ENCODE measurements at regions not wholly inside any gene's neighbourhood (a gene's known extent, or its start where the extent isn't known, plus 50 kb on each side); places are given as distances from the start of the nearest gene placed in this dataset.
A peak's percentile ranks its signal among the peaks of the same experiment; 100 is the strongest.

DNA sequence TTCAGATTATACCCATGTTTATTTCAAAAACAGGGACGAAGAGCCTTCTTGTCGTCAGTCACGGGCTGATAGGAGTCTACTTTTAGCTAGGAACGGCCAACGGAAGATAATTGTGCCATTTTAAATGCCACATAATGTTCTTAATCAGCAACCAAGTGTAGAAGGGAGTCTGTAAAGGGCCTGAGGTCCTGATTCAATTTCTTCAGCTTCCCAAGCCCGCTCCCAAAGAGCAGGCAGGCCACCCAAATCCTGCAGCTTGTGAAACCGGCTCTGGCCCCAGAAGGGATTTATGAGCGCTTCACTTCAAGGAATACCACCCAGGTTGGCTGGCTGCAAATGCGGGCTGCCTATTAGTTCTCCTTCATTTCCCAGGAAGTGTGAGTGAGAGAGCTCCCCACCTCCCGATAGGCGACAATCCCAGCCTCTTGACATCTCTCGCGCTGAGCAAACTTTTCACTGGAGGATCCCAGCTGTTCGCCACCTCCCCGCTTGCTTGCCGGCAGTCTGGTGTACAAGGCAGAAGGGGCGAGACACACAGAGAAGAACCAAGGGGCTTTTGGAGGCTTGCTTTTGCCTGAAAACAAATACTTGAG lies 272.9 kb downstream of the CDH20 start:
- WGBS (ENCODE audit: insufficient coverage, low coverage, missing lambda C conversion rate): 6% methylated on average over 16 of the region's 17 CpGs
- intact Hi-C loops (cut with micrococcal nuclease): no loop called here
- peak overlapping the region; percentile 46 to 52; a peak in 3 of 4 replicates for H3K9ac ChIP-seq (ENCODE audit: insufficient read depth in 1 of 2, low read depth in 2 of 2, low read length in 2 of 2)
- TF ChIP-seq TAF9B (IDR thresholded peaks at IDR 0.05; ENCODE audit: partially characterized antibody): no peak
- no peak for TF ChIP-seq HOXB6 (CRISPR knock-in tag; IDR thresholded peaks at IDR 0.05; ENCODE audit: borderline replicate concordance)
- no peak for TF ChIP-seq CCNT2 (IDR thresholded peaks at IDR 0.05; ENCODE audit: borderline replicate concordance, extremely low read depth, insufficient read length, low read depth, low read length)
- FAIRE-seq (no peak), ATAC-seq (no peak), DNase-seq (ENCODE audit: extremely low read depth in 1 of 4, low spot score in 3 of 4) (no peak)
- no peaks in the 10 kb centered on the region for H3K79me2 ChIP-seq (ENCODE audit: control insufficient read depth, insufficient read depth, low read length)
- H3K36me3 ChIP-seq (ENCODE audit: control insufficient read depth, insufficient read depth, low read length): no peaks in the 10 kb centered on the region
- peak overlapping the region; percentile 48 for H2AFZ ChIP-seq (ENCODE audit: low read depth, low read length)
- peak overlapping the region; percentile 69 for H3K4me2 ChIP-seq (ENCODE audit: insufficient read depth, low read length)
- no peaks in the 10 kb centered on the region for H3K9me3 ChIP-seq (replicated peaks; ENCODE audit: control insufficient read depth, insufficient read depth, low read depth, low read length)
- ChIA-PET POLR2A (no interaction called here), CTCF (ENCODE audit: low intra/inter-chr PET ratio) (no interaction called here)
- H4K20me1 ChIP-seq (replicated peaks; ENCODE audit: control insufficient read depth, insufficient read depth, low read length): no peaks in the 10 kb centered on the region
- no peaks in the 10 kb centered on the region; a peak in 1 of 5 replicates for H3K4me1 ChIP-seq (replicated peaks in 1 of 2; ENCODE audit: control insufficient read depth in 2 of 2, insufficient read depth in 2 of 2, low read length in 2 of 2)
- in situ Hi-C loops (cut with MboI): no loop called here
- H3K9me1 ChIP-seq (ENCODE audit: control insufficient read depth, insufficient read depth, low read length): no peaks in the 10 kb centered on the region
- BruUV-seq (replicated peaks): TSS peak; percentile 73
- peak overlapping the region; percentile 22; the same call in 1 of the 3 replicates for H3K27ac ChIP-seq (ENCODE audit: extremely low read depth, low read depth, low read length)
- no peaks in the 10 kb centered on the region for H3K27me3 ChIP-seq (ENCODE audit: control insufficient read depth in 2 of 2, insufficient read depth in 2 of 2, low read length in 2 of 2)
- peak overlapping the region; percentile 38 for H3K4me3 ChIP-seq

- no peaks in the 10 kb centered on the region for H3K9me1 ChIP-seq (ENCODE audit: control insufficient read depth, insufficient read depth, low read length)
- DNase-seq (ENCODE audit: extremely low read depth in 1 of 4, low spot score in 3 of 4) (no peak), FAIRE-seq (no peak), ATAC-seq (no peak)
- in situ Hi-C loops (cut with MboI): no loop called here
- H3K4me1 ChIP-seq (replicated peaks in 1 of 2; ENCODE audit: control insufficient read depth in 2 of 2, insufficient read depth in 2 of 2, low read length in 2 of 2): no peaks in the 10 kb centered on the region; a peak in 1 of 5 replicates
- H3K36me3 ChIP-seq (ENCODE audit: control insufficient read depth, insufficient read depth, low read length): no peaks in the 10 kb centered on the region
- H2AFZ ChIP-seq (ENCODE audit: low read depth, low read length): peak overlapping the region; percentile 48
- no peaks in the 10 kb centered on the region for H3K79me2 ChIP-seq (ENCODE audit: control insufficient read depth, insufficient read depth, low read length)
- POLR2A ChIA-PET: no interaction called here
- no peaks in the 10 kb centered on the region for H4K20me1 ChIP-seq (replicated peaks; ENCODE audit: control insufficient read depth, insufficient read depth, low read length)
- peak overlapping the region in 1 of 2 experiments; percentile 46; a peak in 1 of 4 replicates for H3K9ac ChIP-seq (ENCODE audit: insufficient read depth in 1 of 2, low read depth in 2 of 2, low read length in 2 of 2)
- CTCF ChIA-PET (ENCODE audit: low intra/inter-chr PET ratio): no interaction called here
- intact Hi-C loops (cut with micrococcal nuclease): no loop called here
- H3K27me3 ChIP-seq (ENCODE audit: control insufficient read depth in 2 of 2, insufficient read depth in 2 of 2, low read length in 2 of 2): no peaks in the 10 kb centered on the region
- no peaks in the 10 kb centered on the region for H3K9me3 ChIP-seq (replicated peaks; ENCODE audit: control insufficient read depth, insufficient read depth, low read depth, low read length)
- peak overlapping the region; percentile 69 for H3K4me2 ChIP-seq (ENCODE audit: insufficient read depth, low read length)
- WGBS (ENCODE audit: insufficient coverage, low coverage, missing lambda C conversion rate): 11% methylated on average over 3 of the region's 3 CpGs
- no peak overlapping the region; the same call in 2 of the 3 replicates for H3K27ac ChIP-seq (ENCODE audit: extremely low read depth, low read depth, low read length)
- BruUV-seq (replicated peaks): no TSS peak
- peak overlapping the region; percentile 38 for H3K4me3 ChIP-seq
- TF ChIP-seq CBFA2T2 (conservative IDR thresholded peaks at IDR 0.05): no peak
- no peak for TF ChIP-seq GTF2F1 (IDR thresholded peaks at IDR 0.05; ENCODE audit: low read depth, low read length)
- TF ChIP-seq TCF3 (CRISPR knock-in tag; IDR thresholded peaks at IDR 0.05): no peak
- TF ChIP-seq, protein P1, sequence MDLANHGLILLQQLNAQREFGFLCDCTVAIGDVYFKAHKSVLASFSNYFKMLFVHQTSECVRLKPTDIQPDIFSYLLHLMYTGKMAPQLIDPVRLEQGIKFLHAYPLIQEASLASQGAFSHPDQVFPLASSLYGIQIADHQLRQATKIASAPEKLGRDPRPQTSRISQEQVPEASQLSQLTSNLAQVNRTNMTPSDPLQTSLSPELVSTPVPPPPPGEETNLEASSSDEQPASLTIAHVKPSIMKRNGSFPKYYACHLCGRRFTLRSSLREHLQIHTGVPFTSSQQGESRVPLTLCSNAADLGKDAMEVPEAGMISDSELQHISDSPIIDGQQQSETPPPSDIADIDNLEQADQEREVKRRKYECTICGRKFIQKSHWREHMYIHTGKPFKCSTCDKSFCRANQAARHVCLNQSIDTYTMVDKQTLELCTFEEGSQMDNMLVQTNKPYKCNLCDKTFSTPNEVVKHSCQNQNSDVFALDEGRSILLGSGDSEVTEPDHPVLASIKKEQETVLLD (IDR thresholded peaks at IDR 0.05): no peak
- no peak for TF ChIP-seq SNAPC5 (CRISPR knock-in tag; IDR thresholded peaks at IDR 0.05)
Measured at GRCh38 chr18:61605376-61606067, 272.3 kb downstream of the CDH20 start.

All from K562 (cell line).